Glomerular visceral epithelial cell (primary cell): ENCODE measurements at regions not wholly inside any gene's neighbourhood (a gene's known extent, or its start where the extent isn't known, plus 50 kb on each side); places are given as distances from the start of the nearest gene placed in this dataset.
A peak's percentile ranks its signal among the peaks of the same experiment; 100 is the strongest.
"Not testable (repeated sequence)": the region's sequence is repeated elsewhere in the genome, so short reads cannot be mapped to it uniquely, and the experiment has no call there.

Experiments
- DNase-seq: peaks from one replicate; pipeline ENCODE4 v3.0.0-alpha.2; 2016; ENCODE audit errors: extremely low spot score

DNA sequence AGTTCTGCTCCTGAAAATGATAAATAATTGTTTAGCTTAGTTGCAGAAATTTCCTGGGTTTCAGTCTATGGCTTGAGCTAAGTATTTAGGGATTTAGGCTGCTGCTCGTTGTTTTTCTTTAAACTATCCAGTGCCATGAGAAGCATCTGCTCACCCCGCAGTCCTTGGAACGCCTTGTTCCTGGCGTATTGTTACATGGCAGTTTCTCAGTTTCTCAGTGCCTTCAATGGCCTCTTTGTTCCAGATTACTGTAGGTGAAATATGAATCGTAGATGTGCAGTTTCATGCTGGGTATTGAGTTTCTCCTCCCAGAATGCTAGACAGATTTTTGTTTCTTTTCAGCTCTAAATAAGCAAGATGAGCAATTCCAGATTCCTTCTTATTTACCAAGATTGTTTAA is 269.5 kb upstream of the GBE1 start:
- no peak for DNase-seq

DNA sequence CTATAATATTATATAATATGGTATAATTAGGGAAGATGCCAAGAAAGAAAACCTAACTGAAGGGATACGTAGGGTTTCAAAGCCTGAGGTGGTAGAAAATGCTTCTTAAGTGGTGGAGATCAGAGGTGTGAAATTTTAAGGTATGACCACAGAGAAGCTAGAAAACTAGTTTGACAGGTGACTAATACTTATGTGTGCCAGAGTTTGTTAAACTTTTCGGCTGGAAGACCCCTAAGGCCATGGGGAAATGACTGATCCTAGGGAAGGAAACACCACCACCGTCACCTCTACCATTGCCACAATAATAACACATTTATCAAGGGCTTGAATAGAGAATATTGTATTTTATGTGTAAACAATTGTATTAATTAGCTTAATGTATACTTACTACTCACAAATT is 261.4 kb upstream of the GBE1 start:
- no peak for DNase-seq

DNA sequence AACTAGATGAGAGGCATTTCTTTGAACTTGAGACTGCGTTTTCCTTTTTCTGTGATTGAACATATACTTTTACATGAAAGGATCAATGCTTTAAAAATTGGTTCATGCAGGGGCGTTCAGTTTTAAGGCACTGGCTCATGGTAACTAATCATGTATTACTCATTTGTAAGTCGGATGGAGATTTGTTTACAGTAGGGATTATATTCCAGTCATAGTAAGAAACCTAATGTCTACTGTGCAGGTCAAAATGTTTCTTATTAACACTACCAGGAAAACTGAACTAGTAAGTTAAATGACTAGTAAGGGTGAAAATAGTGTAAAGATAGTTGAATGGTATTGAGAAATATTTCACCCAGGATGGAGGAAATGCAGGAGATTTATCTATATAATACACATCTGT is 258.8 kb upstream of the GBE1 start:
- no peak for DNase-seq

DNA sequence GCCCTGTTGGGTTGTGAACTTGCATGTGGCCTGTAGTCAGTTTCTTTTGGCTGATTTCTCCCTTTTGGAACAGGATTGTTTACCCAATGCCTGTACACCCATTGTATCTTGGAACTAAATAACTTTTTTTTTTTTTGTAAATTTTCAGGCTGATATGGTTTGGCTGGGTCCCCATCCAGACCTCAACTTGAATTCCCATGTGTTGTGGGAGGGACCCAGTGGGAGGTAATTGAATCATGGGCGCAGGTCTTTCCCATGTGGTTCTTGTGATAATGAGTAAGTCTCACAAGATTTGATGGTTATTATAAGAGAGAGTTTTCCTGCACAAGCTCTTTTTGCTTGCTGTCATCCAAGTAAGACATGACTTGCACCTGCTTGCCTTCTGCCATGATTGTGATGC is 253.8 kb upstream of the GBE1 start:
- DNase-seq, result no peak

DNA sequence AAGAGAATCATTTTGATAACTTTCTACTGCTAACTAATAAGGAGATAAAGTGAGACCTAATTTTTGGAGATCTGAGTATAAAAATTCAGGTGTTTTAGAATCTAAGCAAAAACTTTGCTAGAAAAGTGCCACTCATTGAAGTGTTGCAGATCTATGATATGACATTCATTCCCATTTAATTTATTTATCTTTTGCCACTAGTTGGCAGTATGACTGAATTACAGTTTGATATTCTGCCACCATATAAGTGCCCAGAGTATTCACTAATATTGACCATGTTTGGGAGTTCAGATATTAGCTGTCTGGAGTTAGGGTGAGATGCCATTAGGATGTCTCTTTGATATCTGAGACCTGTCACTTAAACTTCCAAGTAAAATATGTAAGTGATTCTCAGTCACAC is 251.3 kb upstream of the GBE1 start:
- DNase-seq, result no peak

DNA sequence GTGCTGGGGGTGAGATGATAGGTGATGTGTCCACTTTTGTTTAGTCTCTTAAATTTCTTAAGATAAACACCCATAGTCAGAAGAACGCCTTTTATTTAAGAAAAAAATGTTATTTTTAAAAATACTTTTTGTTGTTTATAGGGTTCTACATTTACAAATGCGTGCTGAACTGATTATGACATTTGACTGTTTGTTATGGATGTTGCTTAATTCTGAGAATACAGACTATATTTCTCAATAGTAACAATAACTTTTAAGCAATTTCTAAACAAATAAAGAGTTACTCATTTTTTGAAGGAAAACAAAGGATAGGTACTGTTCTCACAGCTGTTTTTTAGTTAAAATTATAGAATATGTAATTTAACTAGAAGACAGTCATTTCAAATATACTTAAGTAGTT is 249.9 kb upstream of the GBE1 start:
- no peak for DNase-seq

DNA sequence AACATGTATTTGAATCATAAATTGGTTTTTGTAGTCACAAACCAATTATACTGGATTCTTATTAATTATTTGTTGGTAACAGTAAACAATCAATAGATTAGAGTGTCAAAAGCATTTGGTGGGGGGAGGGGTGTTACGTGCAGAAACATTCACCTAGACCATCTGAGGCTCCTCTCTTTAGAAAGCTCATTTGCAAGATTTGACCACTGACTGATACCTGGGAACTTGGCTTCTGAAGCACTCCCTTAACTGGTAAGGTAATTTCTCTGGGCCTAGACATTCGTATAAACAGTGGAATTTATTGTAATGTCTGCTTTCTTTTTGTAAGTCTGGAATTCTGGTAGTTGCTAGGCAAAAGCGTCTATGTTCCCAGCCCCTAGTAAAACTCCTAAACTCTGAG is 243.8 kb upstream of the GBE1 start:
- DNase-seq, result no peak

DNA sequence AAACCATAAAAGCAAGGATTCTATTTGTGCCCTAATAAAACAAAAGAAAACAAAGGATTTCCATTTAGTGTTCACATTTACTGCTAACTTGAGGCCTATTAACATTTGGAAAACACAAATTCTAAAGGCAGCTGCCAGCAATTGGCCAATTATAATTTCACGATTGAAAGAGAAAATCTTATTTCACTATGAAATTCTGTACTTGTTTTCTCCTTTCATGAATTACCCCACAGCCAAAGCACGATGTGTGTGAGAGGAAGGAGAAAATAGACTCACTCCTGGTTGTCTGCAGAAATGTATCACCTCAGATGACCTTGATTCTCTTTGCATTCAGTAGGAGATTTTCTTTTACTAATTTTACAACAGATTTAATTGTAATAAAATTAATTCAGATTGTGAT is 242.8 kb upstream of the GBE1 start:
- DNase-seq, result no peak

DNA sequence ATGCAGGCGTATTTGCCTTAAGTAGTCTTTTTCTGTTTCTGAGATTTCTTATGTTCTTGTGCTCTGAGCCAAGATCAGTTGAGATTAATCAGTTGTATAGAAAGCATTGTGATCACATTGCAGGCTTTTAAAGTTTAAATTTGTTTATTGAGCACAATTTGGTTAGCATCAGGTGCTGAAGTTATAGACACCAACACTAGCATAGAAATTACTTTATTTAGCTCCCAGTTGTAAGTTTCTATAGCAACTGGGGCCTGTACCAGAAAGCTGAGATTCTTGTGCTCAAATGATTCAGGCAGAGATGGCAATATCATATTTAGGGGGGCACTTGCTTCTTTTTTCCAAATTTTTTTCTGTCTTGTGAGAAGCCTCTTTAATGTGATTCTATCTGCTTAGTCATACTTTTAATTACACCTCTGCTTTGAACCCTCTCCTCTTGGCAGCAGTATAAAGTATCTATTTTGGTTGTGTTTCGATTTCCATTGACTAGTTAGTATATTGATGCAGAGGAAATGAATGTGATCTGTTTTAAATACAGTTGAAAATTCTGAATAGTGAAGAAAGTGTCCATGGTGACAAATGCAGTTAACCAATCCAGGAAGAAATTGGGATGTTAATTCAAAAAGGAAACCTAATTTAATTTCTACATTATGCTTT is 241.7 kb upstream of the GBE1 start:
- no peak for DNase-seq

DNA sequence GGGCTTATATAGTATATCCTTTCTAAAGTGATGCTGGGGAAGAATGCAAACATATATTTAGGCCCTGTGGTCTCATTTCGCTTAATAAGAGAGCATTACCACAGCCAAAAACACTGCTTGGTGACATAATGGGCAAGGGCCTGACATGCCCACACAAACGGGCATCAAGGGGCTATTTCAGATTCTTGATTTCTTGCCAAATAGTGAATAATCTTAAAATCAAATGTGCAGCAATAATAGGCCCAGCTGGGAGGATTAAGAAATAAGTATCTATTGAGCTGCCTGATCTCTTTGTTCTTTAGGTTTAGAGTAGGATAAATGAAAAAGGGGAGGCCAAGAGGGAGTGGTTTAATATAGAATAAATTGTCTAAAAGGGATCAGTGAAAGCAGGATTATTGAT is 241.0 kb upstream of the GBE1 start:
- peak; percentile 23 for DNase-seq

DNA sequence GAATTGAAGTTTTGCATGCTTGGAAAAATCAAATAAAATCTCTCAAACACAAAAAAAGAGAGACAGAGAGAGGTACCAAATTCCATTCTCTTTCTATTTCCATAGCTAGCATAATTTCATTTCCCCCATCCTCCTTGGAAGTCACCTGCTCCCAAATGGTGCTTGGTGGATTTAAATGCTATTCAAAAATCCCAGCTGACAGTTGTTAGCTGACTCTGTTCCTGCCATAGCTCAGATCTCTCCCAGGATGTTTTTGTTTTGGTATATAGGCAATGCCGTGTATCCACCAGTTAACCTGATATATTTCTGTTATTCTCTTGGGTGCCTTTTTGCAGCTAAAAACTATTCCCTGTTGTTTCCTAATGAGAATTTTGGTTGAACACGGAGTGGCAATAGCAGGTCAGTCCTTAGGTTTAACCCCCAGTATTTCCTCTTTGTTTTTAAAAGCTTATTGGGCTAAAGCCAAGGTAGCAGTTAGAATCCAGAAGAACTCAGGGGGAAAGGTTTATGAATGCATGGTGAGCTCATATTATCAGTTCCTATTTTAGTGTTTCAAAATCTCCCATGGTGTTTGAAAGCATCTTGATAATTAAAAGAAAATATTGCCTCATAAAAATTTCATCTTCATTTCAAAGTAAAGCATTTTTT is 240.0 kb upstream of the GBE1 start:
- no peak for DNase-seq

DNA sequence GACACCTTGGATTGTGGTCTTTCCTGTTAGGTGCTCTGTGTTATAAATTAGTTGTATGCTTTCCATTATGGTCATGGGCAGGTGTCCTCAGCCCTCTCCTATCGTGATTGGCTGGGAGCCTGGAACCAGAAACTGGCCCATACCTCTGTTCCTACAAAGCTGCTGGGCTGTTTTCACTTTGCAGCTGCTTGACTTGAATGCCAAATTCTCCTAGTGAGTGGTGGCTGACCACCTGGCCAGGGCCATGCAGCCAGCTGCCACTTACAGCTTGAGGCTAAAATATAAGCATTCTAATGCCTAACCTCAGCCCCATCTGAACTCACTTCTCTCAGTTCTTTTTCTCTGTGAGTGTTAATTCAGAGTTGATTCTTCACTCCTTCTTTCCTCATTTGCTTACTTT is 239.3 kb upstream of the GBE1 start:
- DNase-seq, result no peak

DNA sequence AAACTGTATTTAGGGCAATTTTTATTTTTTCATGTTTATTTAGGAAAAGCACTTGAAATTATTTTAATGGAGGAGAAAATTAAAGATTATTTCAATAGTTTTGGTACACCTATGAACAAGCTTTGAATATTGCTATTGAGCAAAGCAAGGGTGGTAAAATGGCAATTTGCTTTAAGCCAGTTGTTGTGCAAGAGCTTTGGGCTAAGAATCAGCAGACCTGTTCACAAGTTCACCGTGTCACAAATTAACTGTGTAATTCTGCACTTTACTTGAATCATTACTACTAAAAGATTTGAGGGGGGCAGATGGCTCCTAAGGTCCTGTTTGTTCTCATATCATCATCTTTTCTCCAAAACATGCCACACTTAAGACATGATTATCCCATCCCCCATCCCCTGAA is 238.9 kb upstream of the GBE1 start:
- no peak for DNase-seq

DNA sequence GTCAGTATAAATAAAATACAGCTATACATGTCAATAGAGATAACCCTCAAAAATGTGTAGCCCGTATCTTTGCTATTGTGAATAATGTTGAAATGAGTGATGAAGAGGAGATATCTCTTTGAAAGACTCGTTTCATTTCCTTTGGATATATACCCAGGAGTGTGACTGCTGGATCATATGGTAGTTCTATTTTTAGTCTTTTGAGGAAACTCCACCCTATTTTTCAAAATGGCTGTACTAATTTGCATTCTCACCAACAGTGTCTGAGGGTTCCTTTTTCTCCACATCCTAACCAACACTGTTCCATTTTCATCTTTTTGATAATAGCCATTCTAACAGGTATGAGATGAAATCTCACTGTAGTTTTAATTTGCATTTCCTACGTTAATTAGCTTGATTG is 237.5 kb upstream of the GBE1 start:
- DNase-seq, result no peak

DNA sequence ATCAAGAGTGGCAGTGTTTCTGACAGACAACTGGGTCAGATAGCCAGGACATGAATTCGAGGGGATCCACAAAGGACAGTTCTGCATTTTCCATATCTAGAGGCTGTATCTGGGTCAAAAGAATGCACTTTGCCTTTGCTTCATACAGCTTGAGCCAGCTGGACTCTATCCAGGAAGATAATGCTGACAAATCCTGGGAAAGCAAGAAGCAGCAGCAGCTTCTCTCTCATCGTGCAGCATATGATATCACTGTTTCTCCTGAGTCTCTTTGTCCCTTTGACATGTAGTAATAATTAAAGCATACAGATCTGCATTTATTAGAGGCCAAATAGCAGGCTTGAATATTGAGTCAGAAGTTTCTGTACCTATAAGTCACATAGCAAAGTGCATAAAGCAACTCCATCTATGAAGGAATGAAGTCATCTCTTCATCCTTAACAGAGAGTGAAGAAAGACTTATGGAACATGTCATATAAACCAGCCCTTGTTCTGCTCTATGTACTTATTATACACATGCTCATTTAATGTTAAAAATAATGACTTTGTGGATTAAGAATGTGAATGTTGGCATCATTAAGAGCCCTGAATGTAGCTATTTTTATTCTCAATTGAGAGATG is 236.8 kb upstream of the GBE1 start:
- peak; percentile 9 for DNase-seq

DNA sequence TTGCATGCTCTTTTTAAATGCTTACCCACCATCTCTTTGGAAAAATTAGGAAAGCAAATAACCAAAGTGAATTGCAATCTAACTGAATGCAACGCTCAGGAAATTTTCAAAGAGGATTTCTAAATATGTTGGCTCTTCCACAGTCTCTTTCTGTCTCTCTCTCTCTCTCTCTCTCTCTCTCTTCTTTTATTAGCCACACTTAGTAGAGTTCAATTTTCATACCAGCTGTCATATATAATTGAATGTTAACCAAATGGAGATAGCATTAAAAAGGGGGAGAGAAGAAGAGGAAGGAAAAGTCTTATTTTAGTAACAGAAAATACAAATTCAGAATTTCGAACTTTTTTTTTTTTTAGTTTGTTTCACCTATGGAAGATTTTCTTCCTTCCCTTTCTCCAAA is 235.9 kb upstream of the GBE1 start:
- DNase-seq, result no peak

DNA sequence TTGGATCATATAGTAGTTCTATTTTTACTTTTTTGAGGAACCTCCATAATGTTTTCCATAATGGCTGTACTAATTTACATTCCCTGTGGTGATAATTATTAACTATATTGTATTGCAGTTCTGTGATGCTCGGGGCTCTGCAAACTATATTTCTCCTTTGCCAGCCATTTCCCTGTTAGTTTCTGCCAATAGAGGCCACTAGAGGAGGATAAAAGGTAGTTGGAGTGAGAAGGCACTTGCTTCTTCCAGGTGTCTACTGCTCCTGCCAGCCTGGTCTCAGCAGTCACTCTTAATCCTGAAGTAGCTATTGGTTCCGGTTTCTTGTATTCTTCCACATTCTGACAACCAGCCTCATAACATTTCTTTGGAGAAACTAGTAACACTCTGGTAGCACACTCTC is 233.9 kb upstream of the GBE1 start:
- DNase-seq, result no peak

DNA sequence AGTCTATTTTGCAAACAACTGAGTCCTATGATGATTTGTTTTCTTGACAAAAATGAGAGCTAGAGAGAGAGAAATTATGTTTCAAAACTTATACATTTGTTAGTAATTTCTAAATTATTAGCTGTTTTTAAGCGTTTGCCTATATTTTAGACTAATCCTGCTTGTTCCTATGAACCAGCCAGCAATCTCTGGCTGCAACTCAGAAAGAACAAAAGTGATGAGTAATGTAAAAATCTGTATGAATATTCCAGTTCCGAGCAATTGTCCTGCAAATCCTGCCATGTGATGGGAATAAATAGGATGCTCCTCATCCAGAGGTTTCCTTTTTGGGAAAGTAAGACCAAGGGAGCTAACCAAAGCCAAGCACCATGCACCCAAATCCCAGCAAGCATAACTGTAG is 228.3 kb upstream of the GBE1 start:
- no peak for DNase-seq

DNA sequence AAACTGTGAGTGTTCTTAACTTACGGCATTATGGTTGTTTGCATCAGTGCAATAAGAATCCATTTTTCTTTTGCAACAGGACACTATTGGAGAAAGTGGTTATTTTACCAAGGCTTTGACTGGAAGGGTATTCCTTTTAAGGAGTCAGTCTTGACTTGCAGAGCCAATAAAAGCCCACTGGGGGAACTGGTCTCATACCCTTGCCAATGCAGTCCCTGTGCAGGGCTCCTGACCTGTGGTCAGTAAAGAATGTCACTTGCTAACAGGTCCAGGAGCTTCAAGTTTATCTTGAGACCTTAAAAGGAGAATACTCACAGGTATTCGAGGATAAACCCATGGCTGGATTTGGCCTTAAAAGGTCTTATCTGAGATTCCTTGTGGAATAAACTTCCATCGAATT is 227.8 kb upstream of the GBE1 start:
- no peak for DNase-seq

DNA sequence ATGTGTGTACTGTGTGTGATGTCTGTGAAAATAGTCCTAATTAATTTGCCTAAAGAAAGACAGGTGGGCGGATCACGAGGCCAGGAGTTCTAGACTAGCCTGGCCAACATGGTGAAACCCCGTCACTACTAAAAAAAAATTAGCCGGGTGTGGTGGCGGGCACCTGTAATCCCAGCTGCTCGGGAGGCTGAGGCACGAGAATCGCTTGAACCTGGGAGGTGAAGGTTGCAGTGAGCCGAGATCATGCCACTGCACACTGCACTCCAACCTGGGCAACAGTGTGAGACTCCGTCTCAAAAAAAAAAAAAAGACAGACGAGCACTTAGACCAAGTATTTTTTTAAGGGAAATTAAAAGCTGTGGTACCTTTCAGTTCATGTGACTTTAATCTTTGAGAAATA is 226.0 kb upstream of the GBE1 start:
- DNase-seq, result not testable (repeated sequence)

DNA sequence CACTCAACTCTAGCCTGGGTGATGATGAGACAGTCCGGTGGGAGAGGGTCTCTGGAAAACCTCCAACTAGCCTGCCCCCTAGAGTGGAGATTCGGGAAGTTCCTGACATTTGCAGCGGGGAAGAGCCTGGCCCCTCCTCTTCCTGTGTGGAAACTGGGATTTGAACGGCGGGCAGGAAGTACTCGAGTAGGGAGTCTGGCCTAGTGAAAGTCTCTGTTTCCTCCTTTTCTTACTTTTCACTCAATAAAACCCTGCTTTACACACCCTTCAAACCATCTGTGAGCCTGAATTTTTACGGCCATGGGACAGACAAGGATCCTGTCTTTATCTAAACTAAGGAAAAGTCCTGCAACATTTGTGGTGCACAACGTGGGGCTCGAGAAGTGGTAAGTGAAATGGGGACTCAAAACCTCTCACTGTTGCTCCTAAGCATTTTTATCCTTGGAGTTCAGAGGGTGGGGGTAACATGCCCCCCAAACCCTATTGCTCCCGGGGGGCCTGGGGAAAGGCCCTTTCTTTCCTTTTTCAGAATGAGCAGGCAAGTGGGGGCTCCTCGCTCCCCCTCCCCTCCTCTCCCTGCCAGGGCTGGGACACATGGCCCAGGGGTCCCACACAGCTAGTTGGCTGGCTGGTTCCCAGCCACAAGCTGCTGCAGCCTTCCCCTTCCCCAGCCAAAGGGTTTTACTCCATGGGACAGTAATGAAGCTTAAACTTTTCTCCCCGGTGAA is 224.7 kb upstream of the GBE1 start:
- DNase-seq, result no peak

DNA sequence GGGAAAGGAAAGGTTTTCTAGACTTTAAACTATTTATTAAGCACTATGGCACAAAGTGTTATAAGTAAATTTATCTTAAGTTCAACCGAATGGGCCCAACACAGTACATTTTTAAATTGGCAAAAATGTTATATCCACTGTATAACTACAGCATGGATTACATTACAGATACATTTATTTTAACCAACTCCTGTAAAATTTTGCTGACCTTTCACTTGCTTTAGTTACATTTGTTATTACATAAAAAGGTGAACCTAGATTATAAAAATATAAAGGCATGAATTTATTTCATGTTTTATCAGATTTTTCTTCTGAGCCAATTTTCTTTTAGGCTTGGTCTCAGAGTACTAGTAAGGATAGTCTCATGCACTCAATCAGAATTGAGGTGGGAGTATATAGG is 221.9 kb upstream of the GBE1 start:
- DNase-seq, result no peak
